Keratinocyte (primary cell): ENCODE measurements at regions not wholly inside any gene's neighbourhood (a gene's known extent, or its start where the extent isn't known, plus 50 kb on each side); places are given as distances from the start of the nearest gene placed in this dataset.

Experiments
- DNase-seq: peaks from one replicate; pipeline ENCODE4 v3.0.0-alpha.2; 2011; ENCODE audit warnings: low read depth, missing footprints, low spot score
- FAIRE-seq: peaks from 2 replicates; lab custom pipeline; 2011; peaks lifted over from hg19 to GRCh38; lab: Jason Lieb, UNC
- H2AFZ ChIP-seq: 2 replicates; pipeline ENCODE4 v1.6.0; 2012; ENCODE audit warnings: low read length, control low read depth, inconsistent platforms; ENCODE audit not compliant: control insufficient read depth
- H3K27ac ChIP-seq: 2 replicates; pipeline ENCODE4 v1.5.1; 2011; ENCODE audit warnings: low read length; ENCODE audit not compliant: control insufficient read depth, insufficient read depth
- H3K27me3 ChIP-seq: 3 replicates; pipeline ENCODE4 v1.6.0; 2011; ENCODE audit warnings: low read length; ENCODE audit not compliant: control insufficient read depth, insufficient read depth; ENCODE audit errors: extremely low read depth
- H3K36me3 ChIP-seq, 2 experiments: 2 replicates in 1 of 2; 3 replicates in 1 of 2; pipeline ENCODE4 v1.5.1; 2011; ENCODE audit warnings: low read length in 2 of 2, mild to moderate bottlenecking in 1 of 2; ENCODE audit not compliant: control insufficient read depth in 2 of 2, insufficient read depth in 2 of 2; ENCODE audit errors: extremely low read depth in 1 of 2
- H3K4me1 ChIP-seq: 3 replicates; pipeline ENCODE4 v1.5.1; 2011; ENCODE audit warnings: low read length; ENCODE audit not compliant: control insufficient read depth, insufficient read depth; ENCODE audit errors: extremely low read depth
- H3K4me2 ChIP-seq: 3 replicates; pipeline ENCODE4 v1.6.0; 2011; ENCODE audit warnings: low read depth, low read length; ENCODE audit not compliant: control insufficient read depth, insufficient read depth; ENCODE audit errors: extremely low read depth
- H3K4me3 ChIP-seq, 3 experiments: fragments of 200-600 bp in 1 of 3; sonication (generic) in 1 of 3; 2 replicates in 2 of 3; 3 replicates in 1 of 3; pipeline ENCODE4 v1.5.1; 2011 to 2016; ENCODE audit warnings: low read length in 3 of 3, mild to moderate bottlenecking in 3 of 3, control low read depth in 2 of 3, inconsistent platforms in 1 of 3, low read depth in 1 of 3, mixed read lengths in 1 of 3, mixed run types in 1 of 3, moderate library complexity in 1 of 3; ENCODE audit not compliant: control insufficient read depth in 2 of 3, insufficient read depth in 2 of 3; ENCODE audit errors: extremely low read depth in 1 of 3
- H3K79me2 ChIP-seq: 2 replicates; pipeline ENCODE4 v1.6.0; 2012; ENCODE audit warnings: low read length; ENCODE audit not compliant: control insufficient read depth, insufficient read depth
- H3K9ac ChIP-seq: 3 replicates; pipeline ENCODE4 v1.6.0; 2011; ENCODE audit warnings: low read length; ENCODE audit not compliant: control insufficient read depth, insufficient read depth; ENCODE audit errors: extremely low read depth
- H3K9me1 ChIP-seq: 3 replicates; pipeline ENCODE4 v1.6.0; 2011; ENCODE audit warnings: low read length; ENCODE audit not compliant: control insufficient read depth, insufficient read depth; ENCODE audit errors: extremely low read depth
- H3K9me3 ChIP-seq: 2 replicates; pipeline ENCODE4 v1.5.1; 2012; ENCODE audit warnings: low read depth, low read length; ENCODE audit not compliant: control insufficient read depth
- H4K20me1 ChIP-seq: 3 replicates; pipeline ENCODE4 v1.6.0; 2011; ENCODE audit warnings: low read length; ENCODE audit not compliant: control insufficient read depth, insufficient read depth; ENCODE audit errors: extremely low read depth
- EZH2 ChIP-seq: IDR thresholded peaks from one replicate; pipeline ENCODE4 v1.6.1; 2012; ENCODE audit warnings: inconsistent platforms, mild to moderate bottlenecking, low read length, moderate library complexity
- dilution Hi-C: fragments of 300-500 bp; cut with MboI; formaldehyde crosslinking; loops from one replicate; pipeline ENCODE4 v1.7.0; 2020; ENCODE audit warnings: low sequenced_read_pairs; ENCODE audit not compliant: extremely low pct_ligation_motif_present
- TF ChIP-seq, protein P1 (sequence below), 3 experiments: IDR thresholded peaks in 1 of 3; conservative IDR thresholded peaks in 1 of 3; optimal IDR thresholded peaks in 1 of 3; 2 replicates in 2 of 3; 3 replicates in 1 of 3; pipeline versions ENCODE3 to v1.5.1; 2011; ENCODE audit warnings: low read length in 3 of 3, mild to moderate bottlenecking in 3 of 3, moderate library complexity in 2 of 3, control low read depth in 1 of 3, inconsistent platforms in 1 of 3; ENCODE audit not compliant: insufficient read depth in 2 of 3; ENCODE audit errors: extremely low read depth in 1 of 3

DNA sequence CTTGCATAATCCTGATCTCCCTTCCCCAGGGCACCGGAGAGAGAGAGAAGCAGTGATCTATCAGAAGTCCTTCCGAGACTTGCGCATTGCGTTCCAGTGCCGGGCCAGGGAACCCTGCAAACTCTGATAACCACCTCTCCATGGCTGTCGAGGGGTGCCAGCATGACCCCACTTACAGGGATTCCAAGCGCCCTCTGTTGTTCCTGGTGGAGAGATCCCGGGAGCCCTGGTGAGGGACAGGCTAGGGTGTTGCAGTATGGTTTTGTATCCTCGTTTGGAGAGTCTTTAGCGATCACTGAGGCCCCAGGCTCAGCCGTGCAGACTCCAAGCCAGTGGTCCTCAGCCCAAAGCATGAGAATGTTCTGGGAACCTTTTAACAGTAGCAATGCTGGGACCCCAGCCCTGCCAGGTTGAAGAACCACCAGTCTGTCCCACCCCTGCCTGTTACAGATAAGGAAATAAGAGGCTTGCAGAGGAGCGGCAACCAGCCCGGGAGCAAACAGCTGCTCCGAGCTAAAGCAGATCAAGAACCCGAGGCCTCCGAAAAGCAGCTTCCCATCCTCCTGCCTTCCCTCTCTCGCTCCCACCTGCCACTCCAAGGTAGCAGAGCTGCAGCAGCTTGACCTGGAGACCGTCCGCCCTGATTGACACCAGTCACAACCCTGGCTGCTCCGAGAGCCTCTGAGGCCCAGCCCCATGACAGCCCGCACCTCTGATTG is 150.3 kb upstream of the RPL38 start:
- no peaks in the 10 kb centered on the region for H3K9me3 ChIP-seq
- H3K79me2 ChIP-seq: no peaks in the 10 kb centered on the region
- no peaks in the 10 kb centered on the region for H3K9me1 ChIP-seq
- H4K20me1 ChIP-seq: no peaks in the 10 kb centered on the region
- FAIRE-seq (no peak), DNase-seq (no peak)
- H3K4me1 ChIP-seq: no peaks in the 10 kb centered on the region
- H3K36me3 ChIP-seq: no peaks in the 10 kb centered on the region
- H3K27me3 ChIP-seq: peaks cover 21% of the 10 kb centered on the region
- H3K4me2 ChIP-seq: no peak overlapping the region
- H3K9ac ChIP-seq: no peak overlapping the region
- H3K4me3 ChIP-seq: no peak overlapping the region
- H3K27ac ChIP-seq: no peak overlapping the region
- dilution Hi-C loops: no loop called here
- no peak overlapping the region for H2AFZ ChIP-seq
- TF ChIP-seq, protein P1, sequence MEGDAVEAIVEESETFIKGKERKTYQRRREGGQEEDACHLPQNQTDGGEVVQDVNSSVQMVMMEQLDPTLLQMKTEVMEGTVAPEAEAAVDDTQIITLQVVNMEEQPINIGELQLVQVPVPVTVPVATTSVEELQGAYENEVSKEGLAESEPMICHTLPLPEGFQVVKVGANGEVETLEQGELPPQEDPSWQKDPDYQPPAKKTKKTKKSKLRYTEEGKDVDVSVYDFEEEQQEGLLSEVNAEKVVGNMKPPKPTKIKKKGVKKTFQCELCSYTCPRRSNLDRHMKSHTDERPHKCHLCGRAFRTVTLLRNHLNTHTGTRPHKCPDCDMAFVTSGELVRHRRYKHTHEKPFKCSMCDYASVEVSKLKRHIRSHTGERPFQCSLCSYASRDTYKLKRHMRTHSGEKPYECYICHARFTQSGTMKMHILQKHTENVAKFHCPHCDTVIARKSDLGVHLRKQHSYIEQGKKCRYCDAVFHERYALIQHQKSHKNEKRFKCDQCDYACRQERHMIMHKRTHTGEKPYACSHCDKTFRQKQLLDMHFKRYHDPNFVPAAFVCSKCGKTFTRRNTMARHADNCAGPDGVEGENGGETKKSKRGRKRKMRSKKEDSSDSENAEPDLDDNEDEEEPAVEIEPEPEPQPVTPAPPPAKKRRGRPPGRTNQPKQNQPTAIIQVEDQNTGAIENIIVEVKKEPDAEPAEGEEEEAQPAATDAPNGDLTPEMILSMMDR (optimal IDR thresholded peaks at IDR 0.05 in 1 of 3, IDR thresholded peaks at IDR 0.05 in 1 of 3, conservative IDR thresholded peaks at IDR 0.05 in 1 of 3; ENCODE audit: extremely low read depth in 1 of 3, insufficient read depth in 2 of 3, low read length in 3 of 3): no peak
- no peak for TF ChIP-seq EZH2

DNA sequence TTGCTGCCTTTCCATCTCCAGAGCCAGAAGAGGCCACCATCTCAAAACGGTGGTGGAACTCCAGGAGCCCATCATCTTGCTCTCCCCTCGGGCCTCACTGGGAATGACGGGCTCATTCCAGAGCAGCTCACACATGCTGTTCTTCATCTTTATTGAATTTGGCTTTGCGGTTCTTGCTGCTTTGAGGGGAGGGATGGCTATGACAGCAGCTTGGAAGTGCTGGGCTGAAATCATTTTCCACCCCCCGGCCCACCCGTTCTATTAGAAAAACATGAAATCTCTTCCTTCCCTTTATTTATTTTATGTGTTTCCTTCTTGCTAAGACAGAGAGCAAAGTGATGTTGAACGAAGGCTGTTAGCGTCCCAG is 149.8 kb upstream of the RPL38 start:
- H3K9ac ChIP-seq: no peak overlapping the region
- no peak overlapping the region for H3K4me3 ChIP-seq
- H3K36me3 ChIP-seq: no peaks in the 10 kb centered on the region
- H3K27ac ChIP-seq: no peak overlapping the region
- H3K4me2 ChIP-seq: no peak overlapping the region
- no peaks in the 10 kb centered on the region for H3K9me3 ChIP-seq
- H3K4me1 ChIP-seq: no peaks in the 10 kb centered on the region
- no peak for TF ChIP-seq EZH2
- TF ChIP-seq, protein P1 (optimal IDR thresholded peaks at IDR 0.05 in 1 of 3, IDR thresholded peaks at IDR 0.05 in 1 of 3, conservative IDR thresholded peaks at IDR 0.05 in 1 of 3; ENCODE audit: extremely low read depth in 1 of 3, insufficient read depth in 2 of 3, low read length in 3 of 3): no peak
- H3K27me3 ChIP-seq: peaks cover 21% of the 10 kb centered on the region
- no peaks in the 10 kb centered on the region for H3K9me1 ChIP-seq
- no peaks in the 10 kb centered on the region for H3K79me2 ChIP-seq
- dilution Hi-C loops: no loop called here
- H2AFZ ChIP-seq: no peak overlapping the region
- FAIRE-seq (no peak), DNase-seq (no peak)
- no peaks in the 10 kb centered on the region for H4K20me1 ChIP-seq
